ENCODE measurements at regions not wholly inside any gene's neighbourhood (a gene's known extent, or its start where the extent isn't known, plus 50 kb on each side); places are given as distances from the start of the nearest gene placed in this dataset.
A peak's percentile ranks its signal among the peaks of the same experiment; 100 is the strongest.

DNA sequence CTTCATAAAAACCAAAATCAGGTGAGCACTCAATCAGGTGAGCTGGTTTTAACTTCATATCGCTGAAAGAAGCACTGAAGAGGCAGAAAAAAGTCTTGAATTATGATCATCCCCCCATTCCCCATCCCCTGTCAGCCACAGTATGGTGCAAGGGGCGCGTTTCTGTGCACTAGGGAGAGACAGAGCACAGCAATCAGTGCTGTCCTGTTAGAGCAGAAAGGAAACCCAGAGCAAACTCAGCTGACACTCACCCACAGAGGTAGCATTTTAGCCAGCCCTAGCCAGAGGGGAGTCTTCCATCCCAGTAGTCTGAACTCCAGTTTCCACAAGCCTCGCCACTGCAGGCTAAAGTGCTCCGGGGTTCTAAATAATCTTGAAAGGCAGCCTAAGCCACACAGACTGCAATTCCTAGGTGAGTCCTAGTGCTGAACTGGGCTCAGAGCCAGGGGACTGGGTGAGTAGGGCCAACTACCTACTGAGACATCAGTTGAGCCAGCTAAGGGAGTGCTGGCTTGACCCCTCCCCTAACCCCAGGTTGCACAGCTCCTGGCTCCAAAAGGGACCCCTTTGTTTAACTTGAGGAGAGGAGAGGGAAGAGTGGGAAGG lies 1352.6 kb upstream of the GJE1 start:
- peaks cover 6% of the 10 kb centered on the region for H3K9me3 Mint-ChIP-seq (ENCODE audit: unreplicated experiment)
- H3K27ac Mint-ChIP-seq (ENCODE audit: unreplicated experiment) = no peak overlapping the region
- H3K36me3 Mint-ChIP-seq (ENCODE audit: unreplicated experiment) = no peaks in the 10 kb centered on the region

DNA sequence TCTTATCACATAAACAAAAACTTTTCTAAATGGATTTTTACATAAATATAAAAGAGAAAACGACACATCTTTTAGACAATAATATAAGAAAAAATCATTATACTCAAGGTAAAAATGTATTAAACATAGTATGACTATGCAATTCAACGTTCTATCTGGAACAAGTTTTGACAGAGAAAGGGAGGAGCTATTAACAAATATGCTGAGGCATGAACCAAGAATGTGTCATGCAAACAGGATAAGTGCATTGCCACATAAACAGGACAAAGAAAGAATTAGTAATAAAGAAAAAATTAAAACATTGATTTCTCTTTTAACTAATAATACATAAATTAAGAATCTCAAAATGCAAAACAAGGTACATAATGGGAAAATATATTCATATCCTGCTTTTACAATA lies 1353.4 kb upstream of the GJE1 start:
- DNase-seq (ENCODE audit: extremely low spot score, unreplicated experiment) = no peak
- H3K36me3 Mint-ChIP-seq (ENCODE audit: unreplicated experiment) = no peaks in the 10 kb centered on the region
- H3K4me1 Mint-ChIP-seq (ENCODE audit: unreplicated experiment) = peaks cover 10% of the 10 kb centered on the region
- no peak overlapping the region for H3K27ac Mint-ChIP-seq (ENCODE audit: unreplicated experiment)
- TF ChIP-seq, protein P1, sequence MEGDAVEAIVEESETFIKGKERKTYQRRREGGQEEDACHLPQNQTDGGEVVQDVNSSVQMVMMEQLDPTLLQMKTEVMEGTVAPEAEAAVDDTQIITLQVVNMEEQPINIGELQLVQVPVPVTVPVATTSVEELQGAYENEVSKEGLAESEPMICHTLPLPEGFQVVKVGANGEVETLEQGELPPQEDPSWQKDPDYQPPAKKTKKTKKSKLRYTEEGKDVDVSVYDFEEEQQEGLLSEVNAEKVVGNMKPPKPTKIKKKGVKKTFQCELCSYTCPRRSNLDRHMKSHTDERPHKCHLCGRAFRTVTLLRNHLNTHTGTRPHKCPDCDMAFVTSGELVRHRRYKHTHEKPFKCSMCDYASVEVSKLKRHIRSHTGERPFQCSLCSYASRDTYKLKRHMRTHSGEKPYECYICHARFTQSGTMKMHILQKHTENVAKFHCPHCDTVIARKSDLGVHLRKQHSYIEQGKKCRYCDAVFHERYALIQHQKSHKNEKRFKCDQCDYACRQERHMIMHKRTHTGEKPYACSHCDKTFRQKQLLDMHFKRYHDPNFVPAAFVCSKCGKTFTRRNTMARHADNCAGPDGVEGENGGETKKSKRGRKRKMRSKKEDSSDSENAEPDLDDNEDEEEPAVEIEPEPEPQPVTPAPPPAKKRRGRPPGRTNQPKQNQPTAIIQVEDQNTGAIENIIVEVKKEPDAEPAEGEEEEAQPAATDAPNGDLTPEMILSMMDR (IDR thresholded peaks at IDR 0.05) = no peak
- H3K9me3 Mint-ChIP-seq (ENCODE audit: unreplicated experiment) = peaks cover 6% of the 10 kb centered on the region
- H3K4me3 Mint-ChIP-seq (ENCODE audit: unreplicated experiment) = no peak overlapping the region
- H3K27me3 Mint-ChIP-seq (ENCODE audit: unreplicated experiment) = no peaks in the 10 kb centered on the region

More for the DNA sequence above, 1352.6 kb upstream of the GJE1 start:
- H3K4me1 Mint-ChIP-seq (ENCODE audit: unreplicated experiment) = peaks cover 10% of the 10 kb centered on the region
- H3K27me3 Mint-ChIP-seq (ENCODE audit: unreplicated experiment) = no peaks in the 10 kb centered on the region
- no peak for DNase-seq (ENCODE audit: extremely low spot score, unreplicated experiment)
- no peak overlapping the region for H3K4me3 Mint-ChIP-seq (ENCODE audit: unreplicated experiment)
- TF ChIP-seq, protein P1 (IDR thresholded peaks at IDR 0.05) = no peak

DNA sequence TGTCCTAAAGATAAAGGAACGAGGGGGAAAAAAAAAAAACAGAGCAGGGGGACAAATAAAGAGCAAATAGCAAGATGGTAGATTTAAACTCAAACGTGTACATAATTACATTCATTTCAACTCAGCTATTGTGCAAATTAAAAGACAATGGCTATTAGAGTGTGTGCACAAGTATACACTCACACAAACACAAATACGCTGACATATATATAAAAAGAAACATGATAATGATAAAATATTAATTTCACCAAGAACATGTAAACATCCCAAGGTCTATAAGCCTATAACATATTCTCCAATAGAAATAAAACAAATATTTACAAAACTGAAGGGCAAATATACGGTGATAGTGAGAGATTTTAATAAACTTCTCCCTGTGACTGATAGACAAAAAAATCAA lies 1354.9 kb upstream of the GJE1 start:
- no peak for DNase-seq (ENCODE audit: extremely low spot score, unreplicated experiment)
- TF ChIP-seq, protein P1 (IDR thresholded peaks at IDR 0.05) = no peak
- H3K4me3 Mint-ChIP-seq (ENCODE audit: unreplicated experiment) = no peak overlapping the region
- H3K36me3 Mint-ChIP-seq (ENCODE audit: unreplicated experiment) = no peaks in the 10 kb centered on the region
- H3K27ac Mint-ChIP-seq (ENCODE audit: unreplicated experiment) = no peak overlapping the region
- H3K27me3 Mint-ChIP-seq (ENCODE audit: unreplicated experiment) = no peaks in the 10 kb centered on the region
- peaks cover 25% of the 10 kb centered on the region for H3K4me1 Mint-ChIP-seq (ENCODE audit: unreplicated experiment)
- H3K9me3 Mint-ChIP-seq (ENCODE audit: unreplicated experiment) = peaks cover 6% of the 10 kb centered on the region

DNA sequence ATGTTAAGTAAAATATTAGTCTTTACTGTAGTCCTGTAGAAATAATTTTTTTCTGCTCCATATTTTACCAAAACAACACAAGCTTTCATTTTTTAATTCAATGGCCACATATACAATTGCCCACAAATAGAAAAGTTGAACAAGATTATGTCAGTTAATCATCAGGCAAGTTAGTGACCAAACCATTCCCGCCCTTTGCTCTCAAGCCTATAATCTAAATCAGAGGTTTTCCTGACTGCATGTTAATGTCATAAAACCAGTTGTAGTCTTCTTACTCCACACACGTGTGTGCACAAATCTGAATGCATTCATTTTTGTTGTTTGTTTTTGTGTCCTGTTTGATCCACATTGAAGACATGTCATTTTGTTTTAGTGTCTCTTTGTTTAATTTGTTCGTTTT lies 1357.7 kb upstream of the GJE1 start:
- DNase-seq (ENCODE audit: extremely low spot score, unreplicated experiment) = no peak
- Mint-ChIP-seq H3K27ac (ENCODE audit: unreplicated experiment) (no peak overlapping the region), H3K36me3 (ENCODE audit: unreplicated experiment) (peaks cover 1% of the 10 kb centered on the region), H3K4me3 (ENCODE audit: unreplicated experiment) (no peak overlapping the region), H3K9me3 (ENCODE audit: unreplicated experiment) (peaks cover 6% of the 10 kb centered on the region), H3K27me3 (ENCODE audit: unreplicated experiment) (no peaks in the 10 kb centered on the region), H3K4me1 (ENCODE audit: unreplicated experiment) (peaks cover 31% of the 10 kb centered on the region)
- TF ChIP-seq, protein P1 (IDR thresholded peaks at IDR 0.05) = no peak

DNA sequence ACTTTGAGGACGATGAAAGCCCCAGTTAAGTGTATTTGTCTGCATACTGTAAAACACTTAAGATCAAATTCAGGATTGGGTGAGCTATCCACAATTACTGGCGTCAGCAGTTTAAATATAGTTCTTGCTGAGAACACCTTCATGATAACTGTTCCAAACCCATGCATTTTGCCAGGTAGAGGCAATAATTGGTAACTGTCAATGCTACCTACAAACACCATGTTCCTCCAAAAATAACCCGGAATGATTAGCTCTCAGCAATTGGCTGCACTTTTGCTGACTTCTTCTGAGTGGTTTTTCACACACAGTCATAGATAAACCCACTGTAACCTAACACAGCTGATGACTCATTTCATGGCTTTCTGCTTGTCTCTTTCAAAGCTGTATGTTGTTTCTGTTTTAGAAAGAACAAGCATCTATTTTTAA lies 1358.6 kb upstream of the GJE1 start:
- Mint-ChIP-seq H3K27ac (ENCODE audit: unreplicated experiment) (peak overlapping the region; percentile 60), H3K27me3 (ENCODE audit: unreplicated experiment) (no peaks in the 10 kb centered on the region), H3K36me3 (ENCODE audit: unreplicated experiment) (peaks cover 1% of the 10 kb centered on the region), H3K4me3 (ENCODE audit: unreplicated experiment) (no peak overlapping the region), H3K9me3 (ENCODE audit: unreplicated experiment) (peaks cover 6% of the 10 kb centered on the region), H3K4me1 (ENCODE audit: unreplicated experiment) (peaks cover 31% of the 10 kb centered on the region)
- no peak for DNase-seq (ENCODE audit: extremely low spot score, unreplicated experiment)
- TF ChIP-seq, protein P1 (IDR thresholded peaks at IDR 0.05) = no peak

Measured in osteocyte (in vitro differentiated cells).